ENCODE measurements at regions not wholly inside any gene's neighbourhood (a gene's known extent, or its start where the extent isn't known, plus 50 kb on each side); places are given as distances from the start of the nearest gene placed in this dataset.
"Not testable (repeated sequence)": the region's sequence is repeated elsewhere in the genome, so short reads cannot be mapped to it uniquely, and the experiment has no call there.

DNA sequence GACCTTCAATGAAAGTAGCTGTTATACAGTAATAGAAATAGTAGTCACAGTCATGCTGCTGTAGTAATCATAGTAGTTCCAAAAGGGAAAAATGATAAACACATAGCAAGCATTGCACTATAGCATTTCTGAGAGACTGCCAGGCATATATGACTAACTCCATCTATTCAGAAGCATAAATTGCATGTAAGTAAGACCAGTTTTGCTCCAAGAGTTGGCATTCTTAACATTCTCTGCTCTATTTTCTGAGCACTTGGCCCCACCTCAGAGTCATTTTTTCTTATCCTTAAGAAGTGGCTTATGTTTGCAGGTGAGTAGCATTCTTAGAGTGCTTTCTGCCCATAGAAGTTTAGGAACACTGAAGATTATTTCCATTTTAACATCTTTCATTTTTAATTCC lies 490.3 kb upstream of the TECRL start:
- no peak overlapping the region for H3K4me3 ChIP-seq (ENCODE audit: low read depth, low read length)
- DNase-seq (ENCODE audit: low read depth, low spot score): peak; percentile 37
- in situ Hi-C loops (cut with HindIII; ENCODE audit: low sequenced_read_pairs): no loop called here
- TF ChIP-seq, protein P1, sequence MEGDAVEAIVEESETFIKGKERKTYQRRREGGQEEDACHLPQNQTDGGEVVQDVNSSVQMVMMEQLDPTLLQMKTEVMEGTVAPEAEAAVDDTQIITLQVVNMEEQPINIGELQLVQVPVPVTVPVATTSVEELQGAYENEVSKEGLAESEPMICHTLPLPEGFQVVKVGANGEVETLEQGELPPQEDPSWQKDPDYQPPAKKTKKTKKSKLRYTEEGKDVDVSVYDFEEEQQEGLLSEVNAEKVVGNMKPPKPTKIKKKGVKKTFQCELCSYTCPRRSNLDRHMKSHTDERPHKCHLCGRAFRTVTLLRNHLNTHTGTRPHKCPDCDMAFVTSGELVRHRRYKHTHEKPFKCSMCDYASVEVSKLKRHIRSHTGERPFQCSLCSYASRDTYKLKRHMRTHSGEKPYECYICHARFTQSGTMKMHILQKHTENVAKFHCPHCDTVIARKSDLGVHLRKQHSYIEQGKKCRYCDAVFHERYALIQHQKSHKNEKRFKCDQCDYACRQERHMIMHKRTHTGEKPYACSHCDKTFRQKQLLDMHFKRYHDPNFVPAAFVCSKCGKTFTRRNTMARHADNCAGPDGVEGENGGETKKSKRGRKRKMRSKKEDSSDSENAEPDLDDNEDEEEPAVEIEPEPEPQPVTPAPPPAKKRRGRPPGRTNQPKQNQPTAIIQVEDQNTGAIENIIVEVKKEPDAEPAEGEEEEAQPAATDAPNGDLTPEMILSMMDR (IDR thresholded peaks at IDR 0.05; ENCODE audit: low read depth, low read length): no peak

DNA sequence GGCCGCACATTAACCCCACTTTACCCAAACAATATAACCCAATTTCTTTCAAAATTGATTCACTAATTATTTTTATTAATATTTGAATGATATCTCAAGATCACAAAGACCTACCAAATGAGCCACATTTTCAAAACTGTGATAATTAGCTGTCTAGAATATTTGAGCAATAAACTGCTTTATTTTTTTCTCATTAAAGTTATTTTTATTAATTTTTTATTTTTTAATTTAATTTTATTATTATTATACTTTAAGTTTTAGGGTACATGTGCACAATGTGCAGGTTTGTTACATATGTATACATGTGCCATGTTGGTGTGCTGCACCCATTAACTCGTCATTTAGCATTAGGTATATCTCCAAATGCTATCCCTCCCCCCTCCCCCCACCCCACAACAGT lies 489.8 kb upstream of the TECRL start:
- DNase-seq (ENCODE audit: low read depth, low spot score); H3K4me3 ChIP-seq (ENCODE audit: low read depth, low read length); in situ Hi-C loops (cut with HindIII; ENCODE audit: low sequenced_read_pairs): not testable (repeated sequence)

DNA sequence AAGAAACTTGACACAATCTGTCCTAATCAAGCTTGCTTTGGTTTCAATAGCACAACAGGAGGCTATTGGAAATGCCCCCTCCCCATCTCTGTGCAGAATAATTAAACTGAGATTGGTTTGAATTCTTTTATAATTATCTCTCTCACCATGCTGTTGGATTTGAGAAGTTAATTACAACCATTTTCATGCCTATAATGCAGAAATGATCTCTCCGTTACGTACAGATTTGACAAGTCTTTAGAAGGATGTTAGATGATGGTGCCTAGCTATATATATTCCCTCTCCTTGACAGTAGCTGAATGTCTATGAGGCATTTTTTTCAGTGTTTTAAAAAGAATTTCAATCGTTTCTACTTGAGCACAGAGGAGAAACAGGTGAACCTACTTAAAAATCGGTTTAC lies 488.4 kb upstream of the TECRL start:
- in situ Hi-C loops (cut with HindIII; ENCODE audit: low sequenced_read_pairs): no loop called here
- TF ChIP-seq, protein P1 (IDR thresholded peaks at IDR 0.05; ENCODE audit: low read depth, low read length): no peak
- H3K4me3 ChIP-seq (ENCODE audit: low read depth, low read length): no peak overlapping the region
- DNase-seq (ENCODE audit: low read depth, low spot score): no peak

DNA sequence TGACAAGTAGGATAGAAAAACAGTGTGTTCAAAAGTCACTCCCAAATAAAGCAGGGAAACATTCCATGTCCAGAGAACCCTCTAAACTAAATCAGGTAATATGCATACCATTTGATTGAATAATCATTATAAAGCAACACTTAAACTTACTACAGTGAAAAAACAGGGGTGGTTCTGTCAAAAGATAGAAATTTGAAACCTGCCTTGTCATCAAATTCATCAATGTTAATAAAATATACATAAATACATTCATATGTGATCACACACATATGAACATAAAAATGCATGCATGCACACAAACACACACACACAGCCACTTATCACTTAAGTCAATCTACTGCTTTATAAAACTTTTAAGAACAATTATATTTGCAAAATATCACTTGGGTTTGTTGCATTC lies 485.8 kb upstream of the TECRL start:
- no peak for DNase-seq (ENCODE audit: low read depth, low spot score)
- TF ChIP-seq, protein P1 (IDR thresholded peaks at IDR 0.05; ENCODE audit: low read depth, low read length): no peak
- no peak overlapping the region for H3K4me3 ChIP-seq (ENCODE audit: low read depth, low read length)
- in situ Hi-C loops (cut with HindIII; ENCODE audit: low sequenced_read_pairs): no loop called here

DNA sequence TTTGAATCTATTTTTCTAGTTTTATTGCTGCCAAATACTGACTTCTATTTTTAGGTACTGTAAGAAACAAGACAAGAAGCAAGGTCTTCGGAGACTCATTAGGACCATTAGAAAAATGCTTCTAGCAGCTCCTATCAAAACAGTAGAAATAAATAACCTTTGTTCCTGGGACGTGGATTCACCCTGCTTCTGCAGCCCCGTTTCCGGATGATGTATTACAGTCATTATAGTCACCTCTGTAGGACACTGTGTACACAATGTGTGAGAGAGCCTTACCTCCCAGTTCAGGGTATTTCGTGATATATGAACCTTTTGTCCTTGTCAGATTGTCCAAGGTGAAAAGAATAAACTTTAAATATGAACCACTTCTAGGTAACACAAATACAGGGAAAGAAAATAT lies 484.0 kb upstream of the TECRL start:
- no peak for DNase-seq (ENCODE audit: low read depth, low spot score)
- TF ChIP-seq, protein P1 (IDR thresholded peaks at IDR 0.05; ENCODE audit: low read depth, low read length): no peak
- in situ Hi-C loops (cut with HindIII; ENCODE audit: low sequenced_read_pairs): no loop called here
- no peak overlapping the region for H3K4me3 ChIP-seq (ENCODE audit: low read depth, low read length)

DNA sequence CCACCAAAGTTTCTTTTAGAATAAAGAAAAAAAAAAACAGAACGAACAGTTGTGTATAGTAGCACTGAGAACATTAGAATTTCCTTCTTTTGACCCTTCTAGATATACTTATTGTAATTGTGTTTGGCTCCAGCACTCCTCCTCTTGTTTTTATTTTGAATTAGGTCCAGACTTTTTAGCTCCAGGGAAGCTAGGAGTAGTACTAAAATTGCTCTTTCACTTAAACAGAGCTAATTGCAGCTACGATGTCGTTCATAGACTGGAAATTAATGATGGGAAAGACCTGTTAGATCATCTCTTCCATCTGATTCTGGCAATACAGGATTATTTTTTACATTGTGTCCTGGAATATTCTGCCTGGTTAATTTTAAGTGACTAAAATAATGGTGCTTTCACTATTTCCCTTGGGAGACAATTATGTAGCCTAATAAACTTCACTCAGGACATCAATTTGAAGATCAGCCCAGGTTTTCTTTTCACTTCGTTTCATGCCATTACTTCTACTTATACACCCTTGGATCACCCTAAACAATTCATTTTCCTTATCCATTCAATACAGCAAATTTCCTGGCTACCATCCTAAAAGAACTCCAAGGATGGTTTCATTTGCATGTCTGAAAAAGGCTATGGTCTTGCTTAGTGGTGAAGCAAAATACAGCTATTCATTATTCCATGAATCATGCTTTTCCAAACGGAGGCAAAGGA lies 480.8 kb upstream of the TECRL start:
- DNase-seq (ENCODE audit: low read depth, low spot score): peak; percentile 30
- in situ Hi-C loops (cut with HindIII; ENCODE audit: low sequenced_read_pairs): no loop called here
- TF ChIP-seq, protein P1 (IDR thresholded peaks at IDR 0.05; ENCODE audit: low read depth, low read length): no peak
- no peak overlapping the region for H3K4me3 ChIP-seq (ENCODE audit: low read depth, low read length)

DNA sequence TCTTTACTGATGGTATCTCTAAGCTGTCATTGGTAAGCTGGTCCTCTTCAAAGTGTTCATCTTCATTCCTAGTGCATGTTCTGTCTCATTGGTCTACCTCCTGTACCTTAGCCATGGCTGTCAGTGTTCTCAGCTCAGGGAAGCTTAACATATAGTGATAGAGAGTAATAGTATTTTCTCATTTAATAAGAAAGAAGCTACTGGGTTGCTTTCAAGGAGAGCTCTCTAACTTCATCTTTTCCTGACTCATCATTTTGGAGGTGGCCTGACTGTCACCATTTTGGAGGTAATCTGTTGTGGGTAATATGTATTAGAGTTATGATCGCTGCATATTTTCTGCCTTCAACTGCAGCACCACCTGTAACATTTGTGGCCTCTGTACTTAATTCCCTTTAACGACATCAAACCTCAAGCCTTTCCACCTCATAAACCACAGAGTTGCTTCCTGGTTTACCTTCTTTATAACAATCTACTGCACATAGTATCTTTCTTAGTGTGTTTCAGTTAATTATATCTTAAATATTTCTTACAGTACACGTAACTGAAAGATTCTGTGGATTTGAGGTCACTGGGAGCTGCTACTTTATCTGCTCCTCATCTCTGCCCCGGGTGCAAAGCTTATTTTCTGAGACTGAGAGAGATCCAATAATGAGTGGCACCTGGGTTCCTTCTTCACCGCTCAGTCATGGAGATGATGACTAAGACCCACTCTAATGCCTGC lies 474.0 kb upstream of the TECRL start:
- TF ChIP-seq, protein P1 (IDR thresholded peaks at IDR 0.05; ENCODE audit: low read depth, low read length): no peak
- DNase-seq (ENCODE audit: low read depth, low spot score): no peak
- in situ Hi-C loops (cut with HindIII; ENCODE audit: low sequenced_read_pairs): no loop called here

More for the DNA sequence above, 474.0 kb upstream of the TECRL start:
- no peak overlapping the region for H3K4me3 ChIP-seq (ENCODE audit: low read depth, low read length)
